CD14-positive monocyte (primary cell): ENCODE measurements at regions not wholly inside any gene's neighbourhood (a gene's known extent, or its start where the extent isn't known, plus 50 kb on each side); places are given as distances from the start of the nearest gene placed in this dataset.

ENCODE experiments used
- DNase-seq, 3 donors: peaks; one replicate each; pipeline ENCODE4 v3.0.0-alpha.2; 2011 to 2022
- H2AFZ ChIP-seq: 2 replicates; pipeline ENCODE4 v1.6.0; 2012; ENCODE audit warnings: mild to moderate bottlenecking, low read depth, low read length, inconsistent platforms; ENCODE audit not compliant: insufficient read depth, poor library complexity, severe bottlenecking
- H3K27ac ChIP-seq, 2 donors: 1 replicate in 1 of 2; 2 replicates in 1 of 2; pipeline ENCODE4 v1.5.1; 2012 to 2013; ENCODE audit warnings: low read length in 2 of 2, control low read depth in 1 of 2, inconsistent platforms in 1 of 2, low read depth in 1 of 2, mild to moderate bottlenecking in 1 of 2
- H3K27me3 ChIP-seq, 2 donors: one replicate each; pipeline versions ENCODE4 v1.6.0 to v1.6.1; 2011 to 2013; ENCODE audit warnings: low read length in 2 of 2; ENCODE audit not compliant: control insufficient read depth in 2 of 2, insufficient read depth in 2 of 2
- H3K36me3 ChIP-seq, 2 donors: replicated peaks in 1 of 2; 1 replicate in 1 of 2; 2 replicates in 1 of 2; pipeline versions ENCODE4 v1.5.1 to v1.6.1; 2012 to 2013; ENCODE audit warnings: low read length in 2 of 2, control low read depth in 1 of 2, inconsistent platforms in 1 of 2, mild to moderate bottlenecking in 1 of 2; ENCODE audit not compliant: insufficient read depth in 2 of 2, control insufficient read depth in 1 of 2
- H3K4me1 ChIP-seq, 2 donors: 1 replicate in 1 of 2; 2 replicates in 1 of 2; pipeline versions ENCODE4 v1.5.1 to v1.6.1; 2012 to 2013; ENCODE audit warnings: low read length in 2 of 2, control low read depth in 1 of 2, inconsistent platforms in 1 of 2, mild to moderate bottlenecking in 1 of 2, moderate library complexity in 1 of 2; ENCODE audit not compliant: insufficient read depth in 2 of 2, control insufficient read depth in 1 of 2
- H3K4me2 ChIP-seq: replicated peaks from 2 replicates; pipeline ENCODE3; 2012; ENCODE audit warnings: low read length, moderate library complexity, mild to moderate bottlenecking; ENCODE audit not compliant: poor library complexity, severe bottlenecking; ENCODE audit errors: extremely low read depth
- H3K4me3 ChIP-seq, 3 experiments: fragments of 200-600 bp in 1 of 3; sonication (generic) in 1 of 3; replicated peaks in 1 of 3; 1 replicate in 2 of 3; 2 replicates in 1 of 3; pipeline ENCODE4 v1.5.1; 2011 to 2013; ENCODE audit warnings: low read length in 3 of 3, mild to moderate bottlenecking in 3 of 3, control low read depth in 2 of 3, low read depth in 2 of 3, inconsistent platforms in 1 of 3, moderate library complexity in 1 of 3
- H3K79me2 ChIP-seq: 2 replicates; pipeline ENCODE4 v1.6.0; 2012; ENCODE audit warnings: mild to moderate bottlenecking, control low read depth, inconsistent platforms, low read length, moderate library complexity; ENCODE audit not compliant: insufficient read depth
- H3K9ac ChIP-seq: 2 replicates; pipeline ENCODE4 v1.6.0; 2017; ENCODE audit warnings: low read length, mild to moderate bottlenecking; ENCODE audit not compliant: insufficient read depth, poor library complexity, severe bottlenecking
- H3K9me3 ChIP-seq, 2 donors: replicated peaks in 1 of 2; 1 replicate in 1 of 2; 2 replicates in 1 of 2; pipeline versions ENCODE4 v1.5.1 to v1.6.1; 2012 to 2013; ENCODE audit warnings: low read length in 2 of 2, control low read depth in 1 of 2; ENCODE audit not compliant: control insufficient read depth in 1 of 2, insufficient read depth in 1 of 2
- H4K20me1 ChIP-seq: 2 replicates; pipeline ENCODE4 v1.6.0; 2012; ENCODE audit warnings: mild to moderate bottlenecking, low read length, control low read depth, moderate library complexity; ENCODE audit not compliant: insufficient read depth
- H3K27ac Mint-ChIP-seq, 7 donors: one replicate each; pipeline ENCODE4 v1.8.0; 2020; ENCODE audit warnings: mild to moderate bottlenecking in 7 of 7, mixed read lengths in 7 of 7, moderate library complexity in 6 of 7, inconsistent platforms in 2 of 7
- H3K27me3 Mint-ChIP-seq, 3 donors: one replicate each; pipeline ENCODE4 v1.8.0; 2021 to 2022; ENCODE audit warnings: low read depth in 3 of 3, mild to moderate bottlenecking in 3 of 3, mixed read lengths in 3 of 3, moderate library complexity in 3 of 3, inconsistent platforms in 1 of 3
- H3K36me3 Mint-ChIP-seq, 2 donors: one replicate each; pipeline ENCODE4 v1.8.0; 2020; ENCODE audit warnings: mixed read lengths in 2 of 2, inconsistent platforms in 1 of 2, mild to moderate bottlenecking in 1 of 2
- H3K4me1 Mint-ChIP-seq: one replicate; pipeline ENCODE4 v1.8.0; 2020; ENCODE audit warnings: mild to moderate bottlenecking, mixed read lengths
- H3K4me3 Mint-ChIP-seq, 2 donors: one replicate each; pipeline ENCODE4 v1.8.0; 2020; ENCODE audit warnings: mild to moderate bottlenecking in 2 of 2, mixed read lengths in 2 of 2, moderate library complexity in 1 of 2
- H3K9me3 Mint-ChIP-seq, 7 donors: one replicate each; pipeline ENCODE4 v1.8.0; 2020 to 2022; ENCODE audit warnings: mixed read lengths in 7 of 7, mild to moderate bottlenecking in 6 of 7, moderate library complexity in 6 of 7, inconsistent platforms in 2 of 7
- CTCF ChIP-seq: fragments of 200-600 bp; IDR thresholded peaks from one replicate; pipeline ENCODE4 v1.8.0; 2022; ENCODE audit warnings: antibody characterized with exemption, mild to moderate bottlenecking
- WGBS: methylation state at CpG from one replicate; pipeline ENCODE4 v1.1.5; 2013; ENCODE audit warnings: missing lambda C conversion rate; ENCODE audit not compliant: insufficient coverage; 5-methylcytosine and 5-hydroxymethylcytosine counted together
- intact Hi-C, 2 donors: fragments of 100-400 bp; cut with micrococcal nuclease; formaldehyde crosslinking; loops; one replicate each; pipeline versions ENCODE4 v1.15.0 to v1.15.1; 2023

GRCh38 chr9:31585158-31585557 lies 799.3 kb upstream of the ACO1 start:
- no peak overlapping the region for H3K9ac ChIP-seq
- H3K36me3 ChIP-seq = no peaks in the 10 kb centered on the region
- no peak overlapping the region for H3K4me3 Mint-ChIP-seq
- no peak for TF ChIP-seq CTCF
- no peaks in the 10 kb centered on the region for H3K4me1 Mint-ChIP-seq
- H3K4me1 ChIP-seq = no peaks in the 10 kb centered on the region
- H3K79me2 ChIP-seq = no peaks in the 10 kb centered on the region
- DNase-seq = no peak
- no peak overlapping the region for H3K4me2 ChIP-seq
- H2AFZ ChIP-seq = no peak overlapping the region
- H3K9me3 ChIP-seq = no peaks in the 10 kb centered on the region
- H3K27ac Mint-ChIP-seq = no peak overlapping the region
- H3K27ac ChIP-seq = no peak overlapping the region
- peaks cover 0 to 5% (median 0%) of the 10 kb centered on the region in 7 donors for H3K9me3 Mint-ChIP-seq
- H3K36me3 Mint-ChIP-seq = no peaks in the 10 kb centered on the region
- intact Hi-C loops = no loop called here
- no peaks in the 10 kb centered on the region for H4K20me1 ChIP-seq
- H3K27me3 ChIP-seq = no peaks in the 10 kb centered on the region
- peaks cover 0 to 1% (median 0%) of the 10 kb centered on the region in 3 donors for H3K27me3 Mint-ChIP-seq
- H3K4me3 ChIP-seq = no peak overlapping the region

GRCh38 chr9:31587146-31587545 lies 797.3 kb upstream of the ACO1 start:
- Mint-ChIP-seq H3K4me1 (no peaks in the 10 kb centered on the region), H3K9me3 (peaks cover 0 to 5% (median 0%) of the 10 kb centered on the region in 7 donors), H3K36me3 (no peaks in the 10 kb centered on the region), H3K4me3 (no peak overlapping the region), H3K27ac (no peak overlapping the region), H3K27me3 (peaks cover 0 to 1% (median 0%) of the 10 kb centered on the region in 3 donors)
- Histone ChIP-seq H3K4me1 (no peaks in the 10 kb centered on the region), H3K9ac (no peak overlapping the region), H3K9me3 (no peaks in the 10 kb centered on the region), H3K27ac (no peak overlapping the region), H3K36me3 (no peaks in the 10 kb centered on the region), H2AFZ (no peak overlapping the region), H3K4me2 (no peak overlapping the region), H3K4me3 (no peak overlapping the region), H4K20me1 (no peaks in the 10 kb centered on the region), H3K79me2 (no peaks in the 10 kb centered on the region), H3K27me3 (no peaks in the 10 kb centered on the region)
- intact Hi-C loops = no loop called here
- TF ChIP-seq CTCF = no peak
- WGBS = 67% methylated on average over 2 of the region's 3 CpGs
- no peak for DNase-seq
